ENCODE measurements at regions not wholly inside any gene's neighbourhood (a gene's known extent, or its start where the extent isn't known, plus 50 kb on each side); places are given as distances from the start of the nearest gene placed in this dataset.

- H3K27me3 ChIP-seq (ENCODE audit: insufficient read depth, low read depth, severe bottlenecking): no peaks in the 10 kb centered on the region
- H3K36me3 ChIP-seq: no peaks in the 10 kb centered on the region
- no peak overlapping the region for H3K27ac ChIP-seq
- H3K9me3 ChIP-seq (ENCODE audit: severe bottlenecking): no peaks in the 10 kb centered on the region
- DNase-seq: no peak
- no peak overlapping the region for H3K4me3 ChIP-seq (ENCODE audit: low read depth, low read length)
- no peak for TF ChIP-seq CTCF (IDR thresholded peaks at IDR 0.05; ENCODE audit: low read depth, low read length)
Observed at GRCh38 chr13:107808389-107808788, 406.9 kb downstream of the LIG4 start.

- no peak for DNase-seq
- Histone ChIP-seq H3K9me3 (ENCODE audit: severe bottlenecking) (no peaks in the 10 kb centered on the region), H3K36me3 (no peaks in the 10 kb centered on the region), H3K27me3 (ENCODE audit: insufficient read depth, low read depth, severe bottlenecking) (no peaks in the 10 kb centered on the region), H3K4me3 (ENCODE audit: low read depth, low read length) (no peak overlapping the region), H3K27ac (no peak overlapping the region)
- no peak for TF ChIP-seq CTCF (IDR thresholded peaks at IDR 0.05; ENCODE audit: low read depth, low read length)
Observed at GRCh38 chr13:107807306-107808073, 407.8 kb downstream of the LIG4 start.

GRCh38 chr13:107806726-107807125, 408.6 kb downstream of the LIG4 start:
- Histone ChIP-seq H3K9me3 (ENCODE audit: severe bottlenecking) (no peaks in the 10 kb centered on the region), H3K27ac (no peak overlapping the region), H3K27me3 (ENCODE audit: insufficient read depth, low read depth, severe bottlenecking) (no peaks in the 10 kb centered on the region), H3K4me3 (ENCODE audit: low read depth, low read length) (no peak overlapping the region), H3K36me3 (no peaks in the 10 kb centered on the region)
- DNase-seq: no peak
- TF ChIP-seq CTCF (IDR thresholded peaks at IDR 0.05; ENCODE audit: low read depth, low read length): no peak

- Histone ChIP-seq H3K27ac (no peak overlapping the region), H3K4me3 (ENCODE audit: low read depth, low read length) (no peak overlapping the region), H3K36me3 (no peaks in the 10 kb centered on the region), H3K9me3 (ENCODE audit: severe bottlenecking) (no peaks in the 10 kb centered on the region), H3K27me3 (ENCODE audit: insufficient read depth, low read depth, severe bottlenecking) (no peaks in the 10 kb centered on the region)
- DNase-seq: no peak
- no peak for TF ChIP-seq CTCF (IDR thresholded peaks at IDR 0.05; ENCODE audit: low read depth, low read length)
Observed at GRCh38 chr13:107803822-107804495, 411.4 kb downstream of the LIG4 start.

GRCh38 chr13:107801621-107802020, 413.7 kb downstream of the LIG4 start:
- Histone ChIP-seq H3K27ac (no peak overlapping the region), H3K36me3 (no peaks in the 10 kb centered on the region), H3K9me3 (ENCODE audit: severe bottlenecking) (no peaks in the 10 kb centered on the region), H3K27me3 (ENCODE audit: insufficient read depth, low read depth, severe bottlenecking) (no peaks in the 10 kb centered on the region), H3K4me3 (ENCODE audit: low read depth, low read length) (no peak overlapping the region)
- DNase-seq: no peak
- no peak for TF ChIP-seq CTCF (IDR thresholded peaks at IDR 0.05; ENCODE audit: low read depth, low read length)

Measured in WERI-Rb-1 (cell line).